SK-N-SH treated with all-trans-retinoic acid at 6 μM for 48 hours (cell line): ENCODE measurements at regions not wholly inside any gene's neighbourhood (a gene's known extent, or its start where the extent isn't known, plus 50 kb on each side); places are given as distances from the start of the nearest gene placed in this dataset.

Experiments
- ATAC-seq: fragments of 200-7000 bp; cut with Tn5 transposase; 3 replicates; pipeline ENCODE4 v1.9.1; 2020; ENCODE audit warnings: mild to moderate bottlenecking, moderate library complexity
- ARNTL ChIP-seq: fragments of 450-650 bp; formaldehyde crosslinking; IDR thresholded peaks from 2 replicates; pipeline ENCODE4 v1.5.0; 2020; ENCODE audit warnings: low read depth, mild to moderate bottlenecking, moderate library complexity, borderline replicate concordance
- BACH2 ChIP-seq: fragments of 250-450 bp; sonication (Bioruptor Pico); IDR thresholded peaks from 2 replicates; pipeline ENCODE4 v1.9.0; 2021; ENCODE audit warnings: mild to moderate bottlenecking, borderline replicate concordance
- CREB5 ChIP-seq: fragments of 250-450 bp; sonication (Bioruptor Pico); IDR thresholded peaks from 2 replicates; pipeline ENCODE4 v1.5.1; 2020; ENCODE audit warnings: low read depth, mild to moderate bottlenecking, moderate library complexity
- CSDC2 ChIP-seq: fragments of 250-450 bp; sonication (Bioruptor Pico); IDR thresholded peaks from 2 replicates; pipeline ENCODE4 v1.5.0; 2020; ENCODE audit warnings: mild to moderate bottlenecking, moderate library complexity
- CSRNP3 ChIP-seq: fragments of 250-450 bp; sonication (Bioruptor Pico); IDR thresholded peaks from 2 replicates; pipeline ENCODE4 v1.5.1; 2021; ENCODE audit warnings: mild to moderate bottlenecking, moderate library complexity
- ESRRG ChIP-seq: fragments of 250-450 bp; sonication (Bioruptor Pico); IDR thresholded peaks from 2 replicates; pipeline ENCODE4 v1.6.1; 2021; ENCODE audit warnings: mild to moderate bottlenecking
- GLIS3 ChIP-seq: fragments of 250-450 bp; sonication (Bioruptor Pico); IDR thresholded peaks from 2 replicates; pipeline ENCODE4 v1.5.0; 2020; ENCODE audit warnings: mild to moderate bottlenecking, moderate library complexity
- ISL1 ChIP-seq: fragments of 250-450 bp; sonication (Bioruptor Pico); IDR thresholded peaks from 2 replicates; pipeline ENCODE4 v2.1.2; 2022; ENCODE audit warnings: mild to moderate bottlenecking, moderate library complexity
- OSR1 ChIP-seq: fragments of 250-450 bp; sonication (Bioruptor Pico); IDR thresholded peaks from 2 replicates; pipeline ENCODE4 v1.8.0; 2022; ENCODE audit warnings: moderate library complexity, mild to moderate bottlenecking, inconsistent platforms
- PATZ1 ChIP-seq: fragments of 250-450 bp; sonication (Bioruptor Pico); IDR thresholded peaks from 2 replicates; pipeline ENCODE4 v1.8.0; 2020; ENCODE audit warnings: mild to moderate bottlenecking, moderate library complexity, borderline replicate concordance
- POU6F1 ChIP-seq: fragments of 250-450 bp; sonication (Bioruptor Pico); IDR thresholded peaks from 2 replicates; pipeline ENCODE4 v1.8.0; 2021; ENCODE audit warnings: low read depth, mild to moderate bottlenecking, moderate library complexity, borderline replicate concordance
- PPARA ChIP-seq: fragments of 250-450 bp; sonication (Bioruptor Pico); IDR thresholded peaks from 2 replicates; pipeline ENCODE4 v1.5.0; 2020; ENCODE audit warnings: mild to moderate bottlenecking, borderline replicate concordance
- RARB ChIP-seq: fragments of 250-450 bp; sonication (Bioruptor Pico); IDR thresholded peaks from 2 replicates; pipeline ENCODE4 v1.8.0; 2021; ENCODE audit warnings: mild to moderate bottlenecking, moderate library complexity
- SNAI2 ChIP-seq: fragments of 250-450 bp; sonication (Bioruptor Pico); IDR thresholded peaks from 2 replicates; pipeline ENCODE4 v1.5.0; 2020; ENCODE audit warnings: mild to moderate bottlenecking, moderate library complexity
- TCF4 ChIP-seq: fragments of 250-450 bp; sonication (Bioruptor Pico); IDR thresholded peaks from 2 replicates; pipeline ENCODE4 v1.8.0; 2021; ENCODE audit warnings: mild to moderate bottlenecking, moderate library complexity, borderline replicate concordance
- TOX ChIP-seq: fragments of 250-450 bp; sonication (Bioruptor Pico); IDR thresholded peaks from 2 replicates; pipeline ENCODE4 v1.8.0; 2021; ENCODE audit warnings: mild to moderate bottlenecking, moderate library complexity, borderline replicate concordance
- TSHZ2 ChIP-seq: fragments of 250-450 bp; sonication (Bioruptor Pico); IDR thresholded peaks from 2 replicates; pipeline ENCODE4 v1.5.0; 2020; ENCODE audit warnings: mild to moderate bottlenecking, moderate library complexity
- ZC3H10 ChIP-seq: fragments of 250-450 bp; sonication (Bioruptor Pico); IDR thresholded peaks from 2 replicates; pipeline ENCODE4 v1.5.1; 2021; ENCODE audit warnings: mild to moderate bottlenecking, moderate library complexity
- ZFP3 ChIP-seq: fragments of 250-450 bp; sonication (Bioruptor Pico); IDR thresholded peaks from 2 replicates; pipeline ENCODE4 v1.5.0; 2020; ENCODE audit warnings: mild to moderate bottlenecking, moderate library complexity
- ZNF565 ChIP-seq: fragments of 450-650 bp; formaldehyde crosslinking; conservative IDR thresholded peaks from 2 replicates; pipeline ENCODE4 v1.5.0; 2020; ENCODE audit warnings: low read depth, mild to moderate bottlenecking, moderate library complexity
- ZNF8 ChIP-seq: fragments of 450-650 bp; formaldehyde crosslinking; IDR thresholded peaks from 2 replicates; pipeline ENCODE4 v1.5.0; 2020; ENCODE audit warnings: mild to moderate bottlenecking, moderate library complexity

- peak; percentile 56 for ATAC-seq
- TF ChIP-seq ISL1 (CRISPR knock-in tag) (peak; percentile 35; the same call in 1 of the 2 replicates), CREB5 (0 out of 2 replicates have a peak, but pooled peaks have one; percentile 29), ZC3H10 (no peak)
Observed at GRCh38 chr1:96865731-96866685, 144.4 kb downstream of the PTBP2 start.

- TF ChIP-seq BACH2 (CRISPR knock-in tag) (no peak), ZFP3 (no peak)
- ATAC-seq = no peak
Observed at GRCh38 chr1:96872757-96873156, 151.2 kb downstream of the PTBP2 start.

- ATAC-seq = no peak
- TF ChIP-seq GLIS3 = no peak
- no peak for TF ChIP-seq PPARA
- TF ChIP-seq OSR1 = no peak
- TF ChIP-seq, all 23 proteins: peak for 0
Observed at GRCh38 chr1:96878640-96879039, 157.1 kb downstream of the PTBP2 start.

GRCh38 chr1:96880626-96881025 lies 159.0 kb downstream of the PTBP2 start:
- TF ChIP-seq SNAI2 (CRISPR knock-in tag) (no peak), CSDC2 (CRISPR knock-in tag) (no peak), BACH2 (CRISPR knock-in tag) (no peak), TOX (CRISPR knock-in tag) (no peak), CSRNP3 (CRISPR knock-in tag) (no peak), POU6F1 (no peak), ESRRG (no peak), GLIS3 (no peak), TCF4 (CRISPR knock-in tag) (no peak), RARB (no peak), ZC3H10 (no peak), ISL1 (CRISPR knock-in tag) (no peak), ZNF565 (CRISPR knock-in tag) (no peak), ZNF8 (CRISPR knock-in tag) (no peak), PATZ1 (no peak), ARNTL (CRISPR knock-in tag) (no peak), ZFP3 (no peak), TSHZ2 (no peak), OSR1 (no peak)
- TF ChIP-seq, all 23 proteins: peak for 0
- no peak for ATAC-seq
